HG03439 (cell line): ENCODE measurements at regions not wholly inside any gene's neighbourhood (a gene's known extent, or its start where the extent isn't known, plus 50 kb on each side); places are given as distances from the start of the nearest gene placed in this dataset.
"Not testable (repeated sequence)": the region's sequence is repeated elsewhere in the genome, so short reads cannot be mapped to it uniquely, and the experiment has no call there.

Experiments used
- ATAC-seq: cut with Tn5 transposase; IDR thresholded peaks from one replicate; pipeline ENCODE4 v1.9.1; 2021; ENCODE audit warnings: mild to moderate bottlenecking, moderate library complexity; ENCODE audit not compliant: unreplicated experiment

GRCh38 chr18:5721924-5722323 lies 173.4 kb downstream of the TMEM200C start:
- ATAC-seq = no peak

- ATAC-seq = no peak
Observed at GRCh38 chr18:5720132-5720531, 175.2 kb downstream of the TMEM200C start.

- ATAC-seq = no peak
Observed at GRCh38 chr18:5717256-5717655, 173.5 kb upstream of the EPB41L3 start.

- ATAC-seq = no peak
Observed at GRCh38 chr18:5710676-5711075, 166.9 kb upstream of the EPB41L3 start.

GRCh38 chr18:5710235-5710634 lies 166.4 kb upstream of the EPB41L3 start:
- ATAC-seq = no peak

- no peak for ATAC-seq
Observed at GRCh38 chr18:5709476-5710095, 165.8 kb upstream of the EPB41L3 start.

- ATAC-seq = no peak
Observed at GRCh38 chr18:5707586-5707985, 163.8 kb upstream of the EPB41L3 start.

- ATAC-seq = no peak
Observed at GRCh38 chr18:5705393-5705792, 161.6 kb upstream of the EPB41L3 start.

GRCh38 chr18:5704847-5705246 lies 161.1 kb upstream of the EPB41L3 start:
- no peak for ATAC-seq

- not testable (repeated sequence) for ATAC-seq
Observed at GRCh38 chr18:5702016-5702415, 158.2 kb upstream of the EPB41L3 start.

GRCh38 chr18:5693699-5694294 lies 150.0 kb upstream of the EPB41L3 start:
- no peak for ATAC-seq

GRCh38 chr18:5678779-5679406 lies 135.1 kb upstream of the EPB41L3 start:
- no peak for ATAC-seq

GRCh38 chr18:5678278-5678677 lies 134.5 kb upstream of the EPB41L3 start:
- no peak for ATAC-seq

- no peak for ATAC-seq
Observed at GRCh38 chr18:5673616-5674015, 129.8 kb upstream of the EPB41L3 start.

GRCh38 chr18:5669585-5669984 lies 125.8 kb upstream of the EPB41L3 start:
- no peak for ATAC-seq

- no peak for ATAC-seq
Observed at GRCh38 chr18:5668087-5668715, 124.4 kb upstream of the EPB41L3 start.

- no peak for ATAC-seq
Observed at GRCh38 chr18:5667356-5667755, 123.6 kb upstream of the EPB41L3 start.

GRCh38 chr18:5662586-5663090 lies 118.8 kb upstream of the EPB41L3 start:
- no peak for ATAC-seq

- no peak for ATAC-seq
Observed at GRCh38 chr18:5661179-5661578, 117.4 kb upstream of the EPB41L3 start.

- no peak for ATAC-seq
Observed at GRCh38 chr18:5653802-5654201, 110.0 kb upstream of the EPB41L3 start.

- ATAC-seq = no peak
Observed at GRCh38 chr18:5651736-5652135, 107.9 kb upstream of the EPB41L3 start.

GRCh38 chr18:5649439-5649838 lies 105.6 kb upstream of the EPB41L3 start:
- no peak for ATAC-seq
